ENCODE measurements at regions not wholly inside any gene's neighbourhood (a gene's known extent, or its start where the extent isn't known, plus 50 kb on each side); places are given as distances from the start of the nearest gene placed in this dataset.

DNA sequence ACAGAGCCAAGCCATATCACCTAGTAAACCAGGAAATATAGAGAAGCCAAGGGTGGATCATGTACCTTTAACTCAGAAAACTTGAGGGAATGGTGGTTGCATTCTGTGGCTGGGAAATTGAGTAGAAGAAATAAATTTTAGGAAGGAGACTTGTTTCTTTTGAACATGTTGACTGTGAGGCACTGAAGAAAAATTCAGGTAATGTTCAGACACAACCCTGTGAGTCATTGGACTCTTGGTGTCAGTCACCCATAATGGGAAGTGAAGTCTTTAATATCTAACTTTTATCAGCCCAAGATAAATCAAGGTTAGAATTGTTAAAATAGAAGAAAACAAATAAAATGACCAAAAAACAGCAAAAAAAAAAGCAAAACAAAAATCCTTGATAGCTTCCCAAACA, 98.8 kb upstream of the GRIK2 start:
- Histone ChIP-seq H3K79me2 (ENCODE audit: control insufficient read depth, insufficient read depth, low read length) (no peaks in the 10 kb centered on the region), H3K4me3 (ENCODE audit: control extremely low read depth in 1 of 5, extremely low read depth in 1 of 5, insufficient read depth in 1 of 5, low read depth in 2 of 5, low read length in 4 of 5) (no peak overlapping the region), H3K9ac (ENCODE audit: low read length) (no peak overlapping the region), H4K20me1 (ENCODE audit: control insufficient read depth, insufficient read depth, low read length, poor library complexity, severe bottlenecking) (no peaks in the 10 kb centered on the region), H3K4me2 (replicated peaks; ENCODE audit: low read depth, low read length, poor library complexity, severe bottlenecking) (no peak overlapping the region), H3K27me3 (replicated peaks in 1 of 4; ENCODE audit: control extremely low read depth in 1 of 4, control insufficient read depth in 3 of 4, insufficient read depth in 4 of 4, low read length in 3 of 4) (no peaks in the 10 kb centered on the region), H3K9me3 (ENCODE audit: control extremely low read depth in 1 of 3, control insufficient read depth in 2 of 3, insufficient read depth in 1 of 3, low read length in 2 of 3) (peaks cover 0 to 8% (median 7%) of the 10 kb centered on the region in 3 donors), H3K27ac (ENCODE audit: low read length in 2 of 2) (no peak overlapping the region), H3K36me3 (replicated peaks in 1 of 2; ENCODE audit: control extremely low read depth in 1 of 2, control insufficient read depth in 1 of 2, extremely low read depth in 1 of 2, insufficient read depth in 2 of 2, low read length in 1 of 2) (no peaks in the 10 kb centered on the region), H3K4me1 (ENCODE audit: control insufficient read depth in 2 of 2, insufficient read depth in 2 of 2, low read length in 2 of 2) (no peaks in the 10 kb centered on the region), H2AFZ (ENCODE audit: insufficient read depth, low read depth, low read length, poor library complexity, severe bottlenecking) (no peak overlapping the region)
- Mint-ChIP-seq H3K4me3 (no peak overlapping the region), H3K4me1 (no peaks in the 10 kb centered on the region), H3K9me3 (ENCODE audit: insufficient read depth) (peaks cover 5% of the 10 kb centered on the region), H3K27me3 (no peaks in the 10 kb centered on the region), H3K27ac (no peak overlapping the region)
- ChIA-PET CTCF (no interaction called here), POLR2A (no interaction called here)
- ATAC-seq (ENCODE audit: low read depth) (no peak), DNase-seq (no peak)
- intact Hi-C loops (cut with micrococcal nuclease) = no loop called here
- TF ChIP-seq, protein P1, sequence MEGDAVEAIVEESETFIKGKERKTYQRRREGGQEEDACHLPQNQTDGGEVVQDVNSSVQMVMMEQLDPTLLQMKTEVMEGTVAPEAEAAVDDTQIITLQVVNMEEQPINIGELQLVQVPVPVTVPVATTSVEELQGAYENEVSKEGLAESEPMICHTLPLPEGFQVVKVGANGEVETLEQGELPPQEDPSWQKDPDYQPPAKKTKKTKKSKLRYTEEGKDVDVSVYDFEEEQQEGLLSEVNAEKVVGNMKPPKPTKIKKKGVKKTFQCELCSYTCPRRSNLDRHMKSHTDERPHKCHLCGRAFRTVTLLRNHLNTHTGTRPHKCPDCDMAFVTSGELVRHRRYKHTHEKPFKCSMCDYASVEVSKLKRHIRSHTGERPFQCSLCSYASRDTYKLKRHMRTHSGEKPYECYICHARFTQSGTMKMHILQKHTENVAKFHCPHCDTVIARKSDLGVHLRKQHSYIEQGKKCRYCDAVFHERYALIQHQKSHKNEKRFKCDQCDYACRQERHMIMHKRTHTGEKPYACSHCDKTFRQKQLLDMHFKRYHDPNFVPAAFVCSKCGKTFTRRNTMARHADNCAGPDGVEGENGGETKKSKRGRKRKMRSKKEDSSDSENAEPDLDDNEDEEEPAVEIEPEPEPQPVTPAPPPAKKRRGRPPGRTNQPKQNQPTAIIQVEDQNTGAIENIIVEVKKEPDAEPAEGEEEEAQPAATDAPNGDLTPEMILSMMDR (IDR thresholded peaks at IDR 0.05) = no peak
- TF ChIP-seq EZH2 (IDR thresholded peaks at IDR 0.05; ENCODE audit: borderline replicate concordance, insufficient read depth, low read depth, low read length, poor library complexity, severe bottlenecking) = no peak

DNA sequence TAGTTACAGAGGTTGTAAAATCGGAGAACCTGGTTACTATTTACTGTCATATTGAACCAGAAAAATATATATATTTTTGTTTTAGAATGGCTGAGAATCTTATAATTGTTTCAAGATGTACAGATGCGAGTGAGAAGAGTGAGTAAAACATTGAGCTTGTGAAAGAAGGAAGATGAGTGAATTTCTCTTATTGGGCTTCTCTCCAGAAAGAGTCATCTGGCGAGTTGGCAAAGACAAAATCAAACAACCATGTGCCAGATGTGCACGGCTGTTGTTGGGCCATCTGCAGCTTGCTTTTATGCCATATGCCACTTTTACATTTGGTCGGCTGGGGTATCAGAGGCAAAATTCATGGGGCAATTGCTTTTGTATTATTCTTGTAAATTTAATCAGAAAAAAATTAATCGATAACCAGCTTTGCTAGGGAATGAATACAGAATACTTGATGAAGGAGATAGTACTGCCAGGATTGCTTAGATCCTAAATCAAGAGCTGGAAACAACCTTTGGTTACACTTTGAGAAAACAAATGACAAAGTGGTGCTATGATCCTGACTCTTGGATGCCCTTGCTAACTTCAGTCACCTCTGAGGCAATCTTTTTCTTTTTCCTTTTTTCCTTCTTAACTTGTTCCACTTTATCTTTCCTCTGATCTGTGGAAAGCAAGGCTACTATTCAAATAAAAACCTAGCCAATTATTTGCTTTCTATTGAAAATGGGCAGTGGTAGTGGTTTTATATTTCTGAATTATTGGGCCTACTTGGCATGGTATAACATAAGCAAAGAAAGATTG, 97.1 kb upstream of the GRIK2 start:
- ChIA-PET POLR2A (no interaction called here), CTCF (no interaction called here)
- Mint-ChIP-seq H3K9me3 (ENCODE audit: insufficient read depth) (peaks cover 12% of the 10 kb centered on the region), H3K27ac (no peak overlapping the region), H3K4me1 (no peaks in the 10 kb centered on the region), H3K27me3 (no peaks in the 10 kb centered on the region), H3K4me3 (no peak overlapping the region)
- DNase-seq (no peak), ATAC-seq (ENCODE audit: low read depth) (no peak)
- WGBS (ENCODE audit: insufficient coverage) = 90% methylated on average over 4 of the region's 6 CpGs
- no peak overlapping the region for H3K4me3 ChIP-seq (ENCODE audit: control extremely low read depth in 1 of 5, extremely low read depth in 1 of 5, insufficient read depth in 1 of 5, low read depth in 2 of 5, low read length in 4 of 5)
- no peaks in the 10 kb centered on the region for H3K27me3 ChIP-seq (replicated peaks in 1 of 4; ENCODE audit: control extremely low read depth in 1 of 4, control insufficient read depth in 3 of 4, insufficient read depth in 4 of 4, low read length in 3 of 4)
- intact Hi-C loops (cut with micrococcal nuclease) = no loop called here
- H3K9ac ChIP-seq (ENCODE audit: low read length) = no peak overlapping the region
- H4K20me1 ChIP-seq (ENCODE audit: control insufficient read depth, insufficient read depth, low read length, poor library complexity, severe bottlenecking) = no peaks in the 10 kb centered on the region
- peaks cover 0 to 8% (median 7%) of the 10 kb centered on the region in 3 donors for H3K9me3 ChIP-seq (ENCODE audit: control extremely low read depth in 1 of 3, control insufficient read depth in 2 of 3, insufficient read depth in 1 of 3, low read length in 2 of 3)
- H3K79me2 ChIP-seq (ENCODE audit: control insufficient read depth, insufficient read depth, low read length) = no peaks in the 10 kb centered on the region
- no peak overlapping the region for H3K27ac ChIP-seq (ENCODE audit: low read length in 2 of 2)
- no peaks in the 10 kb centered on the region for H3K36me3 ChIP-seq (replicated peaks in 1 of 2; ENCODE audit: control extremely low read depth in 1 of 2, control insufficient read depth in 1 of 2, extremely low read depth in 1 of 2, insufficient read depth in 2 of 2, low read length in 1 of 2)
- no peaks in the 10 kb centered on the region for H3K4me1 ChIP-seq (ENCODE audit: control insufficient read depth in 2 of 2, insufficient read depth in 2 of 2, low read length in 2 of 2)
- TF ChIP-seq EZH2 (IDR thresholded peaks at IDR 0.05; ENCODE audit: borderline replicate concordance, insufficient read depth, low read depth, low read length, poor library complexity, severe bottlenecking) = no peak
- TF ChIP-seq, protein P1 (IDR thresholded peaks at IDR 0.05) = no peak
- H3K4me2 ChIP-seq (replicated peaks; ENCODE audit: low read depth, low read length, poor library complexity, severe bottlenecking) = no peak overlapping the region
- H2AFZ ChIP-seq (ENCODE audit: insufficient read depth, low read depth, low read length, poor library complexity, severe bottlenecking) = no peak overlapping the region

All from B cell (primary cell).